ENCODE measurements at regions not wholly inside any gene's neighbourhood (a gene's known extent, or its start where the extent isn't known, plus 50 kb on each side); places are given as distances from the start of the nearest gene placed in this dataset.

GRCh38 chrX:20472620-20473258 lies 206.0 kb upstream of the RPS6KA3 start:
- DNase-seq (ENCODE audit: low spot score) = no peak

DNA sequence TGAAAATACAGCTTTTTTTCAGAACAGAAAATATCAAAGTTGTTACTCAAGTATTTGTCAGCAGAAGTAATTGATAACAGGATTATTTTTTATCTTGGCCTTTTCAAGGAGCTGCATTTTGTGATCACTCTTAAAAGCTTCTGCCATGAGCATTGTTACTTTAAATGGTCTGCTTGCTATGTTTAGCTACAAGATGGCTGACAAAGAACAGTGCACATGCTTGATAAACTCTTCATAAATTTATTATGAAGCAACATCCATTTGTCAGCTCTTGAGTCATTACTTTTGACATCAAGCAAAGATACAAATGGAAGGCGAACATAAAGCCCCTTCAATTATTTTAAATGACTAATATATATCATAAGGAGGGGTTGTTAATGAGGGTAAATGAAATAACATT lies 205.4 kb upstream of the RPS6KA3 start:
- DNase-seq (ENCODE audit: low spot score) = no peak

DNA sequence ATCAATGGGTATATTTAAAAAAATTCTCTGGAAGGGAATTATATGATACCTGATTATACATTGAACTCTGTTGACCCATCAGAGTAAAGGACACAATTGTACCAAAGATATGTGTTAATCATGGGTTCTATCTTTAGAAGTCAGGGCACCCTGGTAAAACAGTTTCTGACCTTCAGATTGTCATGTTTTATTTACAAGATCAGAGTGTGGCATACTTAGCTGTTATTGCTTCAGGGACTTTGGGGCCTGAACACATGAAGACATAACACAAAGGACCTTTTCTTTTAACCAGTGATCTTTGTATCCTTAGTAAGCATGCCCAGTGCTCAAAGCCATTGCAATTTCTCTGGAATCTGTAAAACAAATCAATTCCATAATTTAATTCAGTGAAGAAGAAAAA lies 204.8 kb upstream of the RPS6KA3 start:
- no peak for DNase-seq (ENCODE audit: low spot score)

GRCh38 chrX:20463296-20464075 lies 196.8 kb upstream of the RPS6KA3 start:
- no peak for DNase-seq (ENCODE audit: low spot score)

DNA sequence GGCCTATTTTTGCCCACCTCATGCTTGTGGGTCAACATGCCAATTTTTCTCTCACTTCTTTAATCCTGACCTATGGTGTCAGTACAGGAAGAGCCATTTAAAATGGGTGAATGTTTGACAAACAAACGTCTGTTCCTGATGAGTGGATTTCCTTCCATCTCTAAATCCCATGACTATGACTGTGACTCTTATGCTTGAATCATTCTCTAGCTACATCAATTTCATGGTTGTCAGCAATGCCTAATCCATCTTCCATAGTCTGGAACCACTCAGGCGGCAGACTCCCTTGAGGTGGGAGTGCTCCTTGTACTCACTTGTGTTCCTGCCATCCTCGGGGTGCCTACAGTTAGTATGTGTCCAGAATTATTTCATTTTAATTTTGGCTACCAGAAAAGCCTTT lies 194.9 kb upstream of the RPS6KA3 start:
- no peak for DNase-seq (ENCODE audit: low spot score)

- no peak for DNase-seq (ENCODE audit: low spot score)
Measured at GRCh38 chrX:20461002-20461401, 194.3 kb upstream of the RPS6KA3 start.

DNA sequence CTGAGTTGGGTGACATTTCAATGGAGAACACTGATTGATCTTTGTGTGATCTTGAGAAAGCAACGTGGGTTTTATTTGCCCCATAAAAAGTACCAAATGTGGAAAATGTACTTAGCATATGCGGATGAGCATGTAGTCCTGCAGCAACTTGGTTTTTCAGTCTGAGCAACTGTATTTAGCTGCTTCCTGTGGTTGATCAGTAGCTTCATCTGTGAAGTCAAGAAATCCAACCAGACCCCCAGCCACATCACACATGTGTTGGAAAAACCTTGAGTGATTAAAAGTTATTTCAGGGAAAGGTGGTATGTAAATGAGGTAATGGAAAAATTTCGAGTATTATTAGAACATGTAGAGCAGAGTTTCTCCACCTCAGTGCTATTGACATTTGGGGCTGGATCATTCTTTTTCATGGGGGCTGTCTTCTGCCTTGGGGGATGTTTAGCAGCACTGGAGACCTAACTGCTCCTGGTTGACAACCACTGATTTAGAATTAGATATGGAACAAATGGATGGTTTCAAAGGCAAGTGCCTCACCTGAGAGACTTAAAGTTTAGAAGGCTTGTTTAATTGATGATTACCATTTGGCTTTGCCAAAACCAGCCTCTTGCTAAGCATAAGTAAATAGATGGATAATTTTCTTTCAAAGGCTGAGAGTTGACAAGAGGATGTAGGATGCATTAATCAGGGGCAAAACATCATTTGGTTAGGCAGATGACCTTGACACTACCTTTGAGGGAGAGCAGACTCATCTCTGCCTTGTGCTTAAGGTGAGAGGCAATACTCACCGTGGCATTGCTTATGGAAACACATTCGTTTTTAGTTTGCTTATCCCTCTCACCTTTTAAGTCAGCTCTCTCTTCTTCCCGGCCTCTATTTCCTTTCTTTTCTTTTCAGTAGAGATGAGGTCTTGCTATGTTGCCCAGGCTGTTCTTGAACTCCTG lies 193.0 kb upstream of the RPS6KA3 start:
- DNase-seq (ENCODE audit: low spot score) = no peak

DNA sequence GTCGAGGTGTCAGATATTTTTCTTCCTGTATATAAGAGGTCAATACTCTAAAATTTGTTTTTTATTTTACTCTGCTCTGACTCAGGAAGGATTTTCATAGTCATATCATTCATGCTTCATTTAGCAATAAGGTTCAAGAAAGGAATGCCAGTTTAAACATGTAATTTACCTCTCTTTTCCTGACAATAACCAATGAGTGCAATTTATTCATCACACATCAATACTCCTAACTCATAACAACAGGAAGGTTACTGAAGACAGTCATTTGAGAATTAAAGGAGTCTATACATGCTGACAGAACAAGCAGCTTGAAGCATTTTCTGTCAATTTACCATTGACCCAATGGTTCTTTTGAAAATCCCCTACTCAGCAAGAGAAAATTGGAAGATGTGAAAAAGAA lies 190.3 kb upstream of the RPS6KA3 start:
- DNase-seq (ENCODE audit: low spot score) = no peak

- no peak for DNase-seq (ENCODE audit: low spot score)
Measured at GRCh38 chrX:20455001-20455400, 188.3 kb upstream of the RPS6KA3 start.

- no peak for DNase-seq (ENCODE audit: low spot score)
Measured at GRCh38 chrX:20454117-20454516, 187.4 kb upstream of the RPS6KA3 start.

DNA sequence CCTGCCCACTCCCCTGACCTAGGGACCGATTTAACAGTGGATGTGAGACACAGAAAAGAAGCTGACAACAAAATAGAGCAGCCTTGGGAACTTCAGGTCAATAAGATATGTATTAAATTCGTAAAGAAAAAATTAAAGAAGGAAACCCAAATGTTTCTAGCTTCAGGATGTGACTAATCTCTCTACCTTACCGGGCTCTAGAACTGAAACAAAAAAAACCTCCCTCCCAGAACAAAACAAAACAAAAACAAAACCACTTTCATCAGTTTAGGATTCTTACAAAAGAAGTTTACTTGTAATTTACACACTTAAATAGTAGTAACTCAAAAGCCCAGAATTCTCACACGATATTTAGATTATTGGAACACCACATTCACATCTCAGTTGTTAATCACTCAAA lies 185.8 kb upstream of the RPS6KA3 start:
- no peak for DNase-seq (ENCODE audit: low spot score)

GRCh38 chrX:20451929-20452328 lies 185.2 kb upstream of the RPS6KA3 start:
- no peak for DNase-seq (ENCODE audit: low spot score)

GRCh38 chrX:20445109-20445508 lies 178.4 kb upstream of the RPS6KA3 start:
- no peak for DNase-seq (ENCODE audit: low spot score)

GRCh38 chrX:20442597-20442996 lies 175.9 kb upstream of the RPS6KA3 start:
- peak; percentile 47 for DNase-seq (ENCODE audit: low spot score)

GRCh38 chrX:20441123-20441522 lies 174.4 kb upstream of the RPS6KA3 start:
- no peak for DNase-seq (ENCODE audit: low spot score)

DNA sequence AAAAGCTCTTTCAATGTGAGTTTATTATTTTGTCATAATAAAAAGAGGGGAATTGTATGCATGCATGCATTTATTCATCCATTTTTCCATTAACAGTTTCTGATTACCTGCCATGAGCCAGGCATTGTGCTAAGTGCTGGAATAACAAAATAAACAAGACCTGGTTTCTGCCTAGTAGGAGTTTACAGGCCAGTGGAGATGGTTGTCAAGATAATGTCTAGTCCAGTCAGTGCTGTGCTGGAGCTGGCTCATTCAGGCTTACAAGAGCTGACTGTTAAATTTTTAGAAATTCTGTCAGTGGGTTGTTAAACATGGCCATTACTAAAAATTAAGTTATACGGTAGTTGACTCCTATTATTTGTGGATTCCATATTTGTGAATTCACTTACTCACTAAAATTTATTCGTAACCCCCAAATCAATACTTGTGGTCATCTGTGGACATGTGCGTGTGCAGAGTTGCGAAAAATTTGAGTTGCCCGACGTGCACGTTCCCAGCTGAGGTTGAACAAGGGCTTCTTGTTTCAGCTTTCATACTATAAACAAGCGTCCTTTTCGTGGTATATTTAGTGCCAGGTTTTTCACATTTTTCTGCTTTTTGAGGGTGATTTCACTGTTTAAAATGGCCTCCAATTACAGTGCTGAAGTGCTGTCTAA lies 172.3 kb upstream of the RPS6KA3 start:
- no peak for DNase-seq (ENCODE audit: low spot score)

GRCh38 chrX:20437683-20438082 lies 171.0 kb upstream of the RPS6KA3 start:
- DNase-seq (ENCODE audit: low spot score) = no peak

GRCh38 chrX:20435913-20436312 lies 169.2 kb upstream of the RPS6KA3 start:
- no peak for DNase-seq (ENCODE audit: low spot score)

DNA sequence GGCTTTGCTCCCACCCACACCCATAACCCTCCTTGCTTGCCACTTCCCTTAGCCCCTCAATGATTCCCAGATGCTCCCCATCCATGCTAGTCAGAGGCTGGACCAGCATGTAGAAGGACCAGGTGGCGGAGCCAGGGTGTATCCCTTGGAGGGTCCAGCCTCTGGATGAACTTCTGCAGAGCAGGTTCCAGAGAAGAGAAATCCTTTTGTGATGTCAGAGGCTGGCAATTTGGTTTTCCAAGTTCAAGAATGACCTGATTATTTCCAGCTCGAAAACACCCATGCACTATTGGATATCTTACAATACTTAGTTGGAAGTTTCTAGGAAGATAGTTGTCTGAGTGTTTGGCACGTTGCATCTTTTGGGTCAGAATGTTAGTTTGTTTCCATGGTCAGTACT lies 168.3 kb upstream of the RPS6KA3 start:
- no peak for DNase-seq (ENCODE audit: low spot score)

- no peak for DNase-seq (ENCODE audit: low spot score)
Measured at GRCh38 chrX:20433388-20433775, 166.7 kb upstream of the RPS6KA3 start.

GRCh38 chrX:20432746-20433387 lies 166.2 kb upstream of the RPS6KA3 start:
- DNase-seq (ENCODE audit: low spot score) = no peak

GRCh38 chrX:20432048-20432447 lies 165.3 kb upstream of the RPS6KA3 start:
- DNase-seq (ENCODE audit: low spot score) = no peak

Data from LoVo (cell line).